LHCN-M2 (cell line): ENCODE measurements at regions not wholly inside any gene's neighbourhood (a gene's known extent, or its start where the extent isn't known, plus 50 kb on each side); places are given as distances from the start of the nearest gene placed in this dataset.

Experiments
- DNase-seq: peaks from one replicate; pipeline ENCODE4 v3.0.0-alpha.2; 2012; ENCODE audit warnings: low read depth

GRCh38 chr3:115450036-115450435 lies 173.3 kb upstream of the GAP43 start:
- no peak for DNase-seq

GRCh38 chr3:115464036-115464435 lies 159.3 kb upstream of the GAP43 start:
- DNase-seq = no peak

GRCh38 chr3:115469649-115470048 lies 153.7 kb upstream of the GAP43 start:
- DNase-seq = peak; percentile 1

DNA sequence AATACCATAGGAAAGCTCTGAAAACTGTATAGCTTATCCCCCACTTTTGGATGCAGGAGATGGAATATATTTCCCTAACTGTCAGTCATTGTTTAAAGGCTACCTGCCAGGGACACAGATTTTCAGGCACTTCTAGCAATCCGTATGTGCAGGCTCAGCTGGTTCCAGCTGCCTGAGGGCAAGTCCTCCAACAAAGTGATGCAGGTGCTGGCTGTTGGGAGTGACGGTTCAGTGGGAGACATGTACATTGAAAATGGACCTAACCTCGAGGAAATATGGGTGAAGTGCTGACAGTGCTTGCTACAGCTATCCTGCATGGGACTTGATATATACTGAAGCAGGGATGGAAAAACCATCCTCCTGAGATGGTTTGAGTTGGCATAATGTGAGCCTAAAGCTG lies 153.1 kb upstream of the GAP43 start:
- no peak for DNase-seq

- DNase-seq = no peak
Measured at GRCh38 chr3:115475178-115476041, 147.9 kb upstream of the GAP43 start.

DNA sequence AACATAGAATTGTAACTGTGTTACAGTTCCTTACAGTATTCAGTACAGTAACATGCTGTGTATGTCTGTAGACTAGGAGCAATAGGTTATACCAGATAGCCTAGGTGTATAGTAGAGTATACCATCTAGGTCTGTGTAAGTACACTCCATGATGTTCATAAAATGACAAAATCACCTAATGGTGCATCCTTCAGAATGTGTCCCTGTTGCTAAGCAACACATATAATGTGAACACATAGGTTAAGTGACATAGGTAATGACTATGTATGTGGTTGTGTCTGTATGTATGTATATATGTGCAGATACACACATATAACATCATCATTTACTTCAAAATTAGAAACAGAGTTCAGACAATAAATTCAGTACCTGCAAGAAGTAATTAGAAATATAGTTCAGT lies 146.8 kb upstream of the GAP43 start:
- no peak for DNase-seq

GRCh38 chr3:115478359-115478758 lies 145.0 kb upstream of the GAP43 start:
- peak; percentile 43 for DNase-seq

- DNase-seq = no peak
Measured at GRCh38 chr3:115486880-115487279, 136.4 kb upstream of the GAP43 start.

DNA sequence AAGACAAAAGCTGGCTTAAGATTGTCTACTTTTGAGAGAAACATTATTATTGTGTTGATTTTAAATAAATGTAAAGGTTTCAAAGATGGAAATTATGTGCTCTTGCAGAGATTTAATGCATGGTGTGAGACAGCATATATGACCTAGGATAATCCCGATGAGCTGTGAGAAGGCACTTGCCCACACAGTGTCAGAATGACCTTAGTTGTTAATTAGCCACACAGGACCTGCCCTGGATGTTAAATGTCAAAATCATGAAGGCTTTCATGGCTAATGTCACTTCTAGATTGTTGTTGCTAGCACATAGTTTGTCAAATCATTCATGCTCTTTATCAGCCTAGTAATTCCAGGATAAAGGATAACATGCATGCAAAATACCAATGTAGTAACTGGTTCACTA lies 135.3 kb upstream of the GAP43 start:
- no peak for DNase-seq

- DNase-seq = no peak
Measured at GRCh38 chr3:115488409-115488808, 134.9 kb upstream of the GAP43 start.

DNA sequence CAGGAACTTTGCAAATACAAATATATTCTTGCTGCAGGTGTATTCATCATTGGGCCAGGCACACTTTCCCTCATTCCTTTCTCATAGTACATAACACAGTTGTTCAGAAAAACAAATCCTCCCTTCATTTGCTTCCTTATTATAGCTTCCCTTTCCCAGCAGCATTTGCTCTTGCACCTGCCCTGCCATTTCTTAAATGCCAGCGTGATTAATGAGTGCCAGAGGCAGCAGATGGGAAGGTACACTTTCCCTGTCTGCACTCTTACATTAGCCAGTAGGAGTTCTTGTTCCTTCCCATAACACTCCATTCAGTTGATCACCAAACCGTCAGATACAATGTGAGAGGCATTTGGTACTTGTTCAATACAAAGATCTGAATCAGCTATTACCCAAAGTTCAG lies 128.5 kb upstream of the GAP43 start:
- DNase-seq = peak; percentile 4

DNA sequence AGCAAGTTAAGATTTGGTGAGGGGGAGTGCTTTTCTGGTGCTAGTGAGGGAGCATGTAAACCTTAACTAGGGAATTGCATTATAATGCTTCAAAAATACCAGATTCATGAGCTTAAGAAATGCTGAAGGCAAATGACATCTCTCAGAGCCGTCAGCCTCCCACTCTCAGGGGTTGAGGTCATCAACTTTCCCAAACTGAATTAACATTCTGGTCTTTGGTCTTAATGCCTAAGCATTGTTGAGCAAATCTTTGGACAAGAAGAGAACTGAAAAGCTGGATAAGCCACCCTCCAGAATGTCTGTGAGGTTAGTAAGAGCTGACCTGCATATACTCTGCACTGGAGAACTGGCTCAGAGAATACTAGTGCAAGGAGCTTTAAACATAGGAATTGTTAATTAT lies 124.9 kb upstream of the GAP43 start:
- no peak for DNase-seq

DNA sequence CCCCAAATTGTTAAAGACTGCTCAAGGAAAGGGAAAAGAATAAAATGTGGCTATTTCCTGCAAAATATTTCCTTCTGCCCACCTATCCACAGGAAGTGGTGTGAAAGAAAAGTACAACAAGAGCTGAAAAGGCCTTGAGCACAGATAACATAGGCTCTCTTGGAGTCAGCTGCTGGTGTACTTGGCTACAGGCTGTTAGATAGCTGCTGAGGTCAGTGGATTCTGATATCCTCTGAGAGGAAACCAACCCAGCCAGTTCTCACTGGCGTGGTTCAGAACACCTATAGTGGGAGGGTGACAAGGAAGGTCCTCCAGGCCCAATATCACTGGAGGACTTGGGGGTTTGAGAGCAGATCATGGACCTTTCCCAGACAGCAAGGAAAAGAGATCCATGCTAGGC lies 124.4 kb upstream of the GAP43 start:
- no peak for DNase-seq

- no peak for DNase-seq
Measured at GRCh38 chr3:115499666-115500065, 123.6 kb upstream of the GAP43 start.

- DNase-seq = no peak
Measured at GRCh38 chr3:115500795-115501194, 122.5 kb upstream of the GAP43 start.

DNA sequence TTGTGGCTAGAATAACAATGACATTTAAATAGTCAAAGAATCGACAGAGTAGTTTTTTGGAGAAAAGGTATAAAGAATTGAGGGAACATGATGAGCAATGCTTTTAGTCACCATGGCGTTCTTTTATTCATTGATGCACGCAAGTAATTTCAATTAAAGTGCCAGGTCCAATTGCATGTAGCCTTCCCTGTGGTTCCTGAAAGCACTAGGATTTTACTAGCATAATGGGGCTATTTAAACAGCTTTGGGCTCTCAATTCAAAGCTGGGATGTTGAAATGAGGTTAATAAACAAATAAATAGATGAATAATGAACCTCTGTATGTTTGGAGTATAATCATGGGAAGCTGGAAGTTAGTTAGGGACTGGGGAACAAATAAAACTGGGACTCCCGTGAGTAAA lies 121.2 kb upstream of the GAP43 start:
- no peak for DNase-seq

DNA sequence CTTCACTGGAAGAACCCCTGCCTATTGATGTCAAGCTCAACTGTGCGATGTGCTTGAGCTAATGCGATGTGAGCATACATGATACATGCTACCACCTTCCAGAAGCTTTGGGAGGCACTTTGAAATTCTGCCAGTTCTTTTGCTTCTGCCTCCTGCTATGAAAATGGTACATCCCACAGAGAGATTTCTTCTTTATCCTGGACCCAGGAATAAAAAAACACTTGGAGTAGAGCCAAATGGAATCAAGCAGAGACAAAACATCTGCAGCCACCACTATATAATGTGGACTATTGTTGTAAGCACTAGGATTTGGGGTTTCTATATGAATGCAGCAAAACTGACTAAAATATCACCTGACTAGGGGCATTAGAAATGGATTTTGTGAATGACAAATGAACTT lies 119.9 kb upstream of the GAP43 start:
- no peak for DNase-seq

DNA sequence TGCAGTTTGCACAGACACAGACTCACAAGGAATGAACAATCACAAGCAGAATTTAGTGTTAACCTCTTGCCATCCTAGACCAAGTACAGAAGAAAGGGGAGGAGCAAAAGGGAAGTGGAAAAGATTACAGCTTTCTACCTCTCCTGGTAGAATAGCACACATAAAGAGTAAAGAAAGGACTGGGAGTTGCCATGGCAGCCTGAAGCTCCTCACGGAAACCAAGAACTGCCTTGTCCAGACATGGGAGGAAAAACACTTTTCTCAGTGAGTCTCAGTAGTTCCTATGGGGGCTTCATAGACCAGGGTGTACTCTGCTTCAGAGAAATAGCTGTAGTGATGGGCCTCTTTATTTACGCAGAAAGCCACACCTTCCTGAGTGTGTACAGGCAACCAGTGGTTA lies 114.7 kb upstream of the GAP43 start:
- no peak for DNase-seq

- DNase-seq = peak; percentile 36
Measured at GRCh38 chr3:115512565-115513415, 110.5 kb upstream of the GAP43 start.

- DNase-seq = no peak
Measured at GRCh38 chr3:115513416-115513800, 109.9 kb upstream of the GAP43 start.

GRCh38 chr3:115517457-115518050 lies 105.8 kb upstream of the GAP43 start:
- no peak for DNase-seq

- DNase-seq = peak; percentile 77
Measured at GRCh38 chr3:115518100-115518852, 105.0 kb upstream of the GAP43 start.
